Endothelial cell of umbilical vein (primary cell): ENCODE measurements at regions not wholly inside any gene's neighbourhood (a gene's known extent, or its start where the extent isn't known, plus 50 kb on each side); places are given as distances from the start of the nearest gene placed in this dataset.

Experiments
- EZH2 ChIP-seq: IDR thresholded peaks from 2 replicates; pipeline ENCODE4 v1.6.1; 2012; ENCODE audit warnings: borderline replicate concordance, low read depth, mild to moderate bottlenecking, moderate library complexity, low read length, inconsistent platforms; ENCODE audit not compliant: severe bottlenecking
- POLR2A ChIP-seq: IDR thresholded peaks from 2 replicates; pipeline ENCODE4 v1.6.1; 2012; ENCODE audit warnings: low read depth, mild to moderate bottlenecking, control low read depth, low read length
- POLR2AphosphoS5 ChIP-seq: IDR thresholded peaks from 2 replicates; pipeline ENCODE4 v1.6.1; 2012; ENCODE audit warnings: low read depth, mild to moderate bottlenecking, control low read depth, low read length, moderate library complexity; ENCODE audit not compliant: insufficient read depth
- TF ChIP-seq, protein P1 (sequence below), 2 donors: IDR thresholded peaks; 1 replicate in 1 of 2; 2 replicates in 1 of 2; pipeline ENCODE4 v1.5.1; 2011; ENCODE audit warnings: low read length in 2 of 2, mild to moderate bottlenecking in 2 of 2, moderate library complexity in 2 of 2, control low read depth in 1 of 2, inconsistent platforms in 1 of 2, low read depth in 1 of 2; ENCODE audit not compliant: insufficient read depth in 1 of 2; ENCODE audit errors: extremely low read depth in 1 of 2

DNA sequence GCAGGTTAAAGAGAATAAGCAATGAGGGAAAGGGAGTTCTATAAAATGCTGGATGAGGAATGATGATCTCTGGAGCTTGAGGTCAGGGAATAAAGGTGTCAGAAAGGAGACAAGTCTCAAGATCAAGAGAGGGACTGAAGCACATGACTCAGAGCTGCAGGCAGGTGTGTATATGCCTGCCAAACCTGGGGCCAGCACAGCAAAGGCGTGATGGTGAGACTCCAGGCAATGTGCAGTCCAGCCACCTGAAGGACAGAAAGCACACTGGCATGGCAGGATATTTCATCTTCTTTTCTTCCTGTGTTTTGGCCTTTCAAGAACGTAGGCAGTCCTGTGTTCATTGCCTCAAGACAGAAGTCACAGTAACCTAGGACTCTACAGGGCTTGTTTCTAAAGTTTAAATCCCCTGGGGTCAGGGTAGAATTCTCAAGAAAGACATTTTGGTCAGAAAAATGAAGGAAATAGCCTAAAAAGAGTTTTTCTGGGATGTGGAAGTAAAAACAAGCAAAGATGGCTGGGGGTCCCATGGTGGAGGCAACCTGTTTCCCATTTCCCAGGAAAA is 55.5 kb upstream of the TOPAZ1 start:
- TF ChIP-seq, protein P1, sequence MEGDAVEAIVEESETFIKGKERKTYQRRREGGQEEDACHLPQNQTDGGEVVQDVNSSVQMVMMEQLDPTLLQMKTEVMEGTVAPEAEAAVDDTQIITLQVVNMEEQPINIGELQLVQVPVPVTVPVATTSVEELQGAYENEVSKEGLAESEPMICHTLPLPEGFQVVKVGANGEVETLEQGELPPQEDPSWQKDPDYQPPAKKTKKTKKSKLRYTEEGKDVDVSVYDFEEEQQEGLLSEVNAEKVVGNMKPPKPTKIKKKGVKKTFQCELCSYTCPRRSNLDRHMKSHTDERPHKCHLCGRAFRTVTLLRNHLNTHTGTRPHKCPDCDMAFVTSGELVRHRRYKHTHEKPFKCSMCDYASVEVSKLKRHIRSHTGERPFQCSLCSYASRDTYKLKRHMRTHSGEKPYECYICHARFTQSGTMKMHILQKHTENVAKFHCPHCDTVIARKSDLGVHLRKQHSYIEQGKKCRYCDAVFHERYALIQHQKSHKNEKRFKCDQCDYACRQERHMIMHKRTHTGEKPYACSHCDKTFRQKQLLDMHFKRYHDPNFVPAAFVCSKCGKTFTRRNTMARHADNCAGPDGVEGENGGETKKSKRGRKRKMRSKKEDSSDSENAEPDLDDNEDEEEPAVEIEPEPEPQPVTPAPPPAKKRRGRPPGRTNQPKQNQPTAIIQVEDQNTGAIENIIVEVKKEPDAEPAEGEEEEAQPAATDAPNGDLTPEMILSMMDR (IDR thresholded peaks at IDR 0.05; ENCODE audit: extremely low read depth in 1 of 2, insufficient read depth in 1 of 2, low read depth in 1 of 2, low read length in 2 of 2) = no peak
- TF ChIP-seq EZH2 (no peak), POLR2A (no peak), POLR2AphosphoS5 (no peak)
